ENCODE measurements at regions not wholly inside any gene's neighbourhood (a gene's known extent, or its start where the extent isn't known, plus 50 kb on each side); places are given as distances from the start of the nearest gene placed in this dataset.

DNA sequence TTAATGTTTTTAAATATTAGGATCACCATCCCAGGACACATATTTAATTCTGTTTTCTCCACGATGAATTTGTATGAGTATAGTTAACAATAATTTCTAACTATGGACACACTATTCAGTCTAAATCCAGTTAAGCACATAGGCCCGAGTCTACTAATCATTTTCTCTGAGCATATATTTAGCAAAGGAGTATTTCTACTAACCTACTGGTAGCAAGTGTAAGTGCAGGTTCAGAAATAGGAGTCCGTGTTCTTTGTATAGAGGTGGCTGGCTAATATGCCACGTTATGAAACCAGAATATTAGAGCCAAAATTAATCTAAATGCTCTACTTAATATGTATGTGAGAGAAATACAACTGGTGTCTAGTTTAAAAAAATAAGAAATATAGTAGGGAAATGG, 416.6 kb upstream of the NXPH2 start:
- Histone ChIP-seq H3K4me1 (replicated peaks in 1 of 2; ENCODE audit: control insufficient read depth in 2 of 2, insufficient read depth in 2 of 2, low read length in 2 of 2) (no peaks in the 10 kb centered on the region), H3K36me3 (ENCODE audit: control insufficient read depth, insufficient read depth, low read length) (no peaks in the 10 kb centered on the region), H3K9me3 (replicated peaks; ENCODE audit: control insufficient read depth, insufficient read depth, low read depth, low read length) (no peaks in the 10 kb centered on the region), H4K20me1 (replicated peaks; ENCODE audit: control insufficient read depth, insufficient read depth, low read length) (no peaks in the 10 kb centered on the region), H2AFZ (ENCODE audit: low read depth, low read length) (no peak overlapping the region), H3K9me1 (ENCODE audit: control insufficient read depth, insufficient read depth, low read length) (no peaks in the 10 kb centered on the region), H3K4me3 (no peak overlapping the region), H3K27ac (ENCODE audit: extremely low read depth, low read depth, low read length) (no peak overlapping the region), H3K4me2 (ENCODE audit: insufficient read depth, low read length) (no peak overlapping the region), H3K27me3 (ENCODE audit: control insufficient read depth in 2 of 2, insufficient read depth in 2 of 2, low read length in 2 of 2) (no peaks in the 10 kb centered on the region), H3K9ac (ENCODE audit: insufficient read depth in 1 of 2, low read depth in 2 of 2, low read length in 2 of 2) (no peak overlapping the region), H3K79me2 (ENCODE audit: control insufficient read depth, insufficient read depth, low read length) (no peaks in the 10 kb centered on the region)
- no peak for FAIRE-seq
- 0% methylated on average over 4 of the region's 4 CpGs for WGBS (ENCODE audit: insufficient coverage, low coverage, missing lambda C conversion rate)
- intact Hi-C loops (cut with micrococcal nuclease) (no loop called here), in situ Hi-C loops (cut with MboI) (no loop called here)
- no peak for DNase-seq (ENCODE audit: extremely low read depth in 1 of 4, low spot score in 3 of 4)
- CTCF ChIA-PET (ENCODE audit: low intra/inter-chr PET ratio) = no interaction called here
- BruUV-seq (replicated peaks) = no TSS peak
- POLR2A ChIA-PET = no interaction called here
- ATAC-seq = no peak
- TF ChIP-seq ZNF707 (CRISPR knock-in tag; conservative IDR thresholded peaks at IDR 0.05) = no peak
- TF ChIP-seq, protein P1, sequence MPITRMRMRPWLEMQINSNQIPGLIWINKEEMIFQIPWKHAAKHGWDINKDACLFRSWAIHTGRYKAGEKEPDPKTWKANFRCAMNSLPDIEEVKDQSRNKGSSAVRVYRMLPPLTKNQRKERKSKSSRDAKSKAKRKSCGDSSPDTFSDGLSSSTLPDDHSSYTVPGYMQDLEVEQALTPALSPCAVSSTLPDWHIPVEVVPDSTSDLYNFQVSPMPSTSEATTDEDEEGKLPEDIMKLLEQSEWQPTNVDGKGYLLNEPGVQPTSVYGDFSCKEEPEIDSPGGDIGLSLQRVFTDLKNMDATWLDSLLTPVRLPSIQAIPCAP (CRISPR knock-in tag; IDR thresholded peaks at IDR 0.05; ENCODE audit: borderline replicate concordance) = no peak
- TF ChIP-seq RBM34 (IDR thresholded peaks at IDR 0.05; ENCODE audit: borderline replicate concordance, insufficient read depth, low read length) = no peak
- TF ChIP-seq, protein P2, sequence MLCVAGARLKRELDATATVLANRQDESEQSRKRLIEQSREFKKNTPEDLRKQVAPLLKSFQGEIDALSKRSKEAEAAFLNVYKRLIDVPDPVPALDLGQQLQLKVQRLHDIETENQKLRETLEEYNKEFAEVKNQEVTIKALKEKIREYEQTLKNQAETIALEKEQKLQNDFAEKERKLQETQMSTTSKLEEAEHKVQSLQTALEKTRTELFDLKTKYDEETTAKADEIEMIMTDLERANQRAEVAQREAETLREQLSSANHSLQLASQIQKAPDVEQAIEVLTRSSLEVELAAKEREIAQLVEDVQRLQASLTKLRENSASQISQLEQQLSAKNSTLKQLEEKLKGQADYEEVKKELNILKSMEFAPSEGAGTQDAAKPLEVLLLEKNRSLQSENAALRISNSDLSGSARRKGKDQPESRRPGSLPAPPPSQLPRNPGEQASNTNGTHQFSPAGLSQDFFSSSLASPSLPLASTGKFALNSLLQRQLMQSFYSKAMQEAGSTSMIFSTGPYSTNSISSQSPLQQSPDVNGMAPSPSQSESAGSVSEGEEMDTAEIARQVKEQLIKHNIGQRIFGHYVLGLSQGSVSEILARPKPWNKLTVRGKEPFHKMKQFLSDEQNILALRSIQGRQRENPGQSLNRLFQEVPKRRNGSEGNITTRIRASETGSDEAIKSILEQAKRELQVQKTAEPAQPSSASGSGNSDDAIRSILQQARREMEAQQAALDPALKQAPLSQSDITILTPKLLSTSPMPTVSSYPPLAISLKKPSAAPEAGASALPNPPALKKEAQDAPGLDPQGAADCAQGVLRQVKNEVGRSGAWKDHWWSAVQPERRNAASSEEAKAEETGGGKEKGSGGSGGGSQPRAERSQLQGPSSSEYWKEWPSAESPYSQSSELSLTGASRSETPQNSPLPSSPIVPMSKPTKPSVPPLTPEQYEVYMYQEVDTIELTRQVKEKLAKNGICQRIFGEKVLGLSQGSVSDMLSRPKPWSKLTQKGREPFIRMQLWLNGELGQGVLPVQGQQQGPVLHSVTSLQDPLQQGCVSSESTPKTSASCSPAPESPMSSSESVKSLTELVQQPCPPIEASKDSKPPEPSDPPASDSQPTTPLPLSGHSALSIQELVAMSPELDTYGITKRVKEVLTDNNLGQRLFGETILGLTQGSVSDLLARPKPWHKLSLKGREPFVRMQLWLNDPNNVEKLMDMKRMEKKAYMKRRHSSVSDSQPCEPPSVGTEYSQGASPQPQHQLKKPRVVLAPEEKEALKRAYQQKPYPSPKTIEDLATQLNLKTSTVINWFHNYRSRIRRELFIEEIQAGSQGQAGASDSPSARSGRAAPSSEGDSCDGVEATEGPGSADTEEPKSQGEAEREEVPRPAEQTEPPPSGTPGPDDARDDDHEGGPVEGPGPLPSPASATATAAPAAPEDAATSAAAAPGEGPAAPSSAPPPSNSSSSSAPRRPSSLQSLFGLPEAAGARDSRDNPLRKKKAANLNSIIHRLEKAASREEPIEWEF (CRISPR knock-in tag; IDR thresholded peaks at IDR 0.05) = no peak
- no peak for TF ChIP-seq ZNF212 (CRISPR knock-in tag; IDR thresholded peaks at IDR 0.05)
- TF ChIP-seq, protein P3, sequence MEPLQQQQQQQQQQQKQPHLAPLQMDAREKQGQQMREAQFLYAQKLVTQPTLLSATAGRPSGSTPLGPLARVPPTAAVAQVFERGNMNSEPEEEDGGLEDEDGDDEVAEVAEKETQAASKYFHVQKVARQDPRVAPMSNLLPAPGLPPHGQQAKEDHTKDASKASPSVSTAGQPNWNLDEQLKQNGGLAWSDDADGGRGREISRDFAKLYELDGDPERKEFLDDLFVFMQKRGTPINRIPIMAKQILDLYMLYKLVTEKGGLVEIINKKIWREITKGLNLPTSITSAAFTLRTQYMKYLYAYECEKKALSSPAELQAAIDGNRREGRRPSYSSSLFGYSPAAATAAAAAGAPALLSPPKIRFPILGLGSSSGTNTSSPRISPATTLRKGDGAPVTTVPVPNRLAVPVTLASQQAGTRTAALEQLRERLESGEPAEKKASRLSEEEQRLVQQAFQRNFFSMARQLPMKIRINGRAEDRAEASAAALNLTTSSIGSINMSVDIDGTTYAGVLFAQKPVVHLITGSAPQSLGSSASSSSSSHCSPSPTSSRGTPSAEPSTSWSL (CRISPR knock-in tag; IDR thresholded peaks at IDR 0.05; ENCODE audit: borderline replicate concordance) = no peak
- TF ChIP-seq ZNF24 (IDR thresholded peaks at IDR 0.05) = no peak
- TF ChIP-seq RBFOX2 (IDR thresholded peaks at IDR 0.05; ENCODE audit: low read depth, low read length) = no peak
- TF ChIP-seq DACH1 (IDR thresholded peaks at IDR 0.05; ENCODE audit: partially characterized antibody) = no peak
- TF ChIP-seq, protein P4, sequence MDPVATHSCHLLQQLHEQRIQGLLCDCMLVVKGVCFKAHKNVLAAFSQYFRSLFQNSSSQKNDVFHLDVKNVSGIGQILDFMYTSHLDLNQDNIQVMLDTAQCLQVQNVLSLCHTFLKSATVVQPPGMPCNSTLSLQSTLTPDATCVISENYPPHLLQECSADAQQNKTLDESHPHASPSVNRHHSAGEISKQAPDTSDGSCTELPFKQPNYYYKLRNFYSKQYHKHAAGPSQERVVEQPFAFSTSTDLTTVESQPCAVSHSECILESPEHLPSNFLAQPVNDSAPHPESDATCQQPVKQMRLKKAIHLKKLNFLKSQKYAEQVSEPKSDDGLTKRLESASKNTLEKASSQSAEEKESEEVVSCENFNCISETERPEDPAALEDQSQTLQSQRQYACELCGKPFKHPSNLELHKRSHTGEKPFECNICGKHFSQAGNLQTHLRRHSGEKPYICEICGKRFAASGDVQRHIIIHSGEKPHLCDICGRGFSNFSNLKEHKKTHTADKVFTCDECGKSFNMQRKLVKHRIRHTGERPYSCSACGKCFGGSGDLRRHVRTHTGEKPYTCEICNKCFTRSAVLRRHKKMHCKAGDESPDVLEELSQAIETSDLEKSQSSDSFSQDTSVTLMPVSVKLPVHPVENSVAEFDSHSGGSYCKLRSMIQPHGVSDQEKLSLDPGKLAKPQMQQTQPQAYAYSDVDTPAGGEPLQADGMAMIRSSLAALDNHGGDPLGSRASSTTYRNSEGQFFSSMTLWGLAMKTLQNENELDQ (CRISPR knock-in tag; IDR thresholded peaks at IDR 0.05; ENCODE audit: borderline replicate concordance) = no peak
